ENCODE measurements at regions not wholly inside any gene's neighbourhood (a gene's known extent, or its start where the extent isn't known, plus 50 kb on each side); places are given as distances from the start of the nearest gene placed in this dataset.

DNA sequence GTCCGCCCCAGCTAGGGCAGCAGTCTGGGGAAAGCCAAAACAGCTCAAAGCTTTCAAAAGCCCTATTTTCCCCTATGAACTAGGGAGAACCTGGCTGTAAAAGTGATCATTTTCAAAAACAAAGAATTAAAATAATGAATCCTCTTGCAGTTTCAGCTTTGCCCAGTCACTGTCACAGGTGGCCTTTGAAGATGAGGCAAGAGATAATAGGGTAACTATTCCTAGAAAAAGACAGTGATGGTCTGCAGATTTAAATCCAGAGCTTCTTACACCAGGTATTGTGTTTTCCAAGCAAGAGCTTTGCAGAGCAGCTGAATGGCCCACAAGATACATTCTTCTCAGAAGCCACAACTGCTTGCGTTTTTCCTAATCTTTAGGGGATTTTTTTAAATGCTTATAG is 80.2 kb upstream of the NUDT4 start (continued):
- TF ChIP-seq ZNF274 (IDR thresholded peaks at IDR 0.05; ENCODE audit: borderline replicate concordance, extremely low read depth, low read length): no peak
- TF ChIP-seq, protein P1, sequence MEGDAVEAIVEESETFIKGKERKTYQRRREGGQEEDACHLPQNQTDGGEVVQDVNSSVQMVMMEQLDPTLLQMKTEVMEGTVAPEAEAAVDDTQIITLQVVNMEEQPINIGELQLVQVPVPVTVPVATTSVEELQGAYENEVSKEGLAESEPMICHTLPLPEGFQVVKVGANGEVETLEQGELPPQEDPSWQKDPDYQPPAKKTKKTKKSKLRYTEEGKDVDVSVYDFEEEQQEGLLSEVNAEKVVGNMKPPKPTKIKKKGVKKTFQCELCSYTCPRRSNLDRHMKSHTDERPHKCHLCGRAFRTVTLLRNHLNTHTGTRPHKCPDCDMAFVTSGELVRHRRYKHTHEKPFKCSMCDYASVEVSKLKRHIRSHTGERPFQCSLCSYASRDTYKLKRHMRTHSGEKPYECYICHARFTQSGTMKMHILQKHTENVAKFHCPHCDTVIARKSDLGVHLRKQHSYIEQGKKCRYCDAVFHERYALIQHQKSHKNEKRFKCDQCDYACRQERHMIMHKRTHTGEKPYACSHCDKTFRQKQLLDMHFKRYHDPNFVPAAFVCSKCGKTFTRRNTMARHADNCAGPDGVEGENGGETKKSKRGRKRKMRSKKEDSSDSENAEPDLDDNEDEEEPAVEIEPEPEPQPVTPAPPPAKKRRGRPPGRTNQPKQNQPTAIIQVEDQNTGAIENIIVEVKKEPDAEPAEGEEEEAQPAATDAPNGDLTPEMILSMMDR (IDR thresholded peaks at IDR 0.05; ENCODE audit: control extremely low read depth in 1 of 3, insufficient read depth in 1 of 3, low read depth in 1 of 3, low read length in 3 of 3): no peak
- TF ChIP-seq, protein P2, sequence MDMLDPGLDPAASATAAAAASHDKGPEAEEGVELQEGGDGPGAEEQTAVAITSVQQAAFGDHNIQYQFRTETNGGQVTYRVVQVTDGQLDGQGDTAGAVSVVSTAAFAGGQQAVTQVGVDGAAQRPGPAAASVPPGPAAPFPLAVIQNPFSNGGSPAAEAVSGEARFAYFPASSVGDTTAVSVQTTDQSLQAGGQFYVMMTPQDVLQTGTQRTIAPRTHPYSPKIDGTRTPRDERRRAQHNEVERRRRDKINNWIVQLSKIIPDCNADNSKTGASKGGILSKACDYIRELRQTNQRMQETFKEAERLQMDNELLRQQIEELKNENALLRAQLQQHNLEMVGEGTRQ (IDR thresholded peaks at IDR 0.05; ENCODE audit: low read length): no peak
- TF ChIP-seq RAD21 (IDR thresholded peaks at IDR 0.05 in 1 of 2, conservative IDR thresholded peaks at IDR 0.05 in 1 of 2; ENCODE audit: low read depth in 2 of 2, low read length in 2 of 2): no peak

Data from H1 (cell line).